Neural progenitor cell (in vitro differentiated cells): ENCODE measurements at regions not wholly inside any gene's neighbourhood (a gene's known extent, or its start where the extent isn't known, plus 50 kb on each side); places are given as distances from the start of the nearest gene placed in this dataset.

Source experiments
- CTCF ChIP-seq: fragments of 200-600 bp; sonication (generic); IDR thresholded peaks from 2 replicates; pipeline ENCODE4 v1.5.1; 2017; ENCODE audit warnings: antibody characterized with exemption, mild to moderate bottlenecking
- EZH2 ChIP-seq: fragments of 200-600 bp; sonication (generic); IDR thresholded peaks from 2 replicates; pipeline ENCODE4 v1.6.1; 2017; ENCODE audit warnings: antibody characterized with exemption, mild to moderate bottlenecking, moderate library complexity
- EZH2phosphoT487 ChIP-seq: fragments of 200-600 bp; sonication (generic); IDR thresholded peaks from 2 replicates; pipeline ENCODE4 v1.6.1; 2017; ENCODE audit warnings: antibody characterized with exemption

GRCh38 chr6:146944809-146945208 is 259.4 kb upstream of the STXBP5 start:
- TF ChIP-seq CTCF (no peak), EZH2phosphoT487 (no peak), EZH2 (no peak)
